NT2/D1 (cell line): ENCODE measurements at regions not wholly inside any gene's neighbourhood (a gene's known extent, or its start where the extent isn't known, plus 50 kb on each side); places are given as distances from the start of the nearest gene placed in this dataset.

ENCODE experiments used
- SUZ12 ChIP-seq: IDR thresholded peaks from 2 replicates; pipeline ENCODE4 v1.6.1; 2011; ENCODE audit not compliant: insufficient read length, insufficient read depth; ENCODE audit errors: extremely low read depth
- YY1 ChIP-seq: IDR thresholded peaks from 2 replicates; pipeline ENCODE4 v1.6.1; 2011; ENCODE audit not compliant: insufficient read length, insufficient read depth
- ZNF274 ChIP-seq: IDR thresholded peaks from 2 replicates; pipeline ENCODE4 v1.6.1; 2011; ENCODE audit warnings: mild to moderate bottlenecking, low read depth, low read length

GRCh38 chr13:75934889-75935288 lies 298.8 kb downstream of the LMO7 start:
- TF ChIP-seq YY1 (no peak), ZNF274 (no peak), SUZ12 (no peak)
